Heart right ventricle (tissue), 16 donors: ENCODE measurements at regions not wholly inside any gene's neighbourhood (a gene's known extent, or its start where the extent isn't known, plus 50 kb on each side); places are given as distances from the start of the nearest gene placed in this dataset.
A peak's percentile ranks its signal among the peaks of the same experiment; 100 is the strongest.
"Not testable (repeated sequence)": the region's sequence is repeated elsewhere in the genome, so short reads cannot be mapped to it uniquely, and the experiment has no call there.

ENCODE experiments used
- ATAC-seq, 8 donors: fragments of 200-7000 bp; cut with Tn5 transposase; one replicate each; pipeline ENCODE4 v1.9.1; 2020; ENCODE audit warnings: mild to moderate bottlenecking in 8 of 8, moderate library complexity in 8 of 8, moderate number of reproducible peaks in 1 of 8
- DNase-seq, 2 donors: peaks; one replicate each; pipeline ENCODE4 v3.0.0-alpha.2; 2020
- H3K27ac ChIP-seq, 10 donors: fragments of 200-600 bp; sonication (generic) in 2 of 10; one replicate each; pipeline versions ENCODE4 v1.5.0 to v1.8.0; 2020 to 2022; ENCODE audit warnings: mild to moderate bottlenecking in 3 of 10
- H3K27me3 ChIP-seq, 7 donors: fragments of 200-600 bp; one replicate each; pipeline ENCODE4 v1.8.0; 2021 to 2022; ENCODE audit warnings: mild to moderate bottlenecking in 2 of 7
- H3K36me3 ChIP-seq, 9 donors: fragments of 200-600 bp; sonication (generic) in 1 of 9; one replicate each; pipeline versions ENCODE4 v1.5.0 to v1.8.0; 2020 to 2022; ENCODE audit warnings: mild to moderate bottlenecking in 2 of 9
- H3K4me1 ChIP-seq, 9 donors: fragments of 200-600 bp; sonication (generic) in 1 of 9; one replicate each; pipeline versions ENCODE4 v1.5.0 to v1.8.0; 2020 to 2022; ENCODE audit warnings: mild to moderate bottlenecking in 4 of 9
- H3K4me3 ChIP-seq, 10 donors: fragments of 200-600 bp; sonication (generic) in 2 of 10; one replicate each; pipeline versions ENCODE4 v1.5.0 to v1.8.0; 2020 to 2022; ENCODE audit warnings: mild to moderate bottlenecking in 7 of 10, moderate library complexity in 2 of 10
- H3K9me3 ChIP-seq, 11 donors: fragments of 200-600 bp in 10 of 11; sonication (generic) in 2 of 11; one replicate each; pipeline versions ENCODE4 v1.5.0 to v1.8.0; 2013 to 2022; ENCODE audit warnings: mild to moderate bottlenecking in 2 of 11, control low read depth in 1 of 11, moderate library complexity in 1 of 11
- WGBS, 2 donors: extraction: QIAGEN DNeasy Blood & Tissue Kit; methylation state at CpG; one replicate each; pipeline ENCODE4 v1.1.7; 2013; ENCODE audit warnings: inconsistent platforms in 1 of 2; 5-methylcytosine and 5-hydroxymethylcytosine counted together
- intact Hi-C, 10 donors: fragments of 100-400 bp; cut with DNase I; formaldehyde crosslinking; loops; one replicate each; pipeline versions ENCODE4 v1.11.1 to v1.14.2; 2022
- donor health status: Arrhythmogenic right ventricular cardiomyopathy.
- donor health status: ischemic (EF 13 %, LVEDD 7.1; RV severe dilation, severe dysfunction).
- donor health status: healthy with polysubstance abuse.
- donor health status: DM: no; HTN: yes; CAD: no.
- donor health status: DM: no; HTN: no; CAD: no.
- donor health status: ischemic (EF 25% LVEDD 6.9; RV normal size, moderate dysfunction).
- donor health status: ischemic (EF 25% LVEDD 5.7; RV mildly dilated, moderate dysfunction).
- donor health status: healthy.
- donor health status: DM: yes; HTN: yes; CAD: no.
- donor health status: Ischemic cardiomyopathy.
- donor health status: ischemic (EF 35%, LVEDD 5.7; RV mildly dilated, moderate dysfunction).
- donor health status: nonischemic (EF 11% LVEDD 7.7; RV severe dilation, severe dysfunction).
- donor health status: DM: yes; HTN: yes; CAD: no.
- donor health status: PGD.
- donor health status: ischemic (EF 29% LVEDD 5.4; RV normal size, mild dysfunction).
- donor health status: nonischemic (EF 23%, LVEDD 6.1; RV moderate dilation, normal function).

GRCh38 chr11:67888056-67888455 is 115.8 kb downstream of the UNC93B1 start:
- H3K36me3 ChIP-seq, H3K27me3 ChIP-seq, H3K4me3 ChIP-seq, H3K27ac ChIP-seq, DNase-seq, ATAC-seq, H3K9me3 ChIP-seq, intact Hi-C loops: not testable (repeated sequence)
- H3K4me1 ChIP-seq: peaks cover 0 to 13% (median 0%) of the 10 kb centered on the region in 9 donors
- WGBS, 2 donors: 84 to 88% methylated on average over 8 of the region's 8 CpGs

GRCh38 chr11:67886672-67887071 is 117.2 kb downstream of the UNC93B1 start:
- H3K36me3 ChIP-seq, H3K27me3 ChIP-seq, ATAC-seq, H3K9me3 ChIP-seq, intact Hi-C loops, H3K27ac ChIP-seq, DNase-seq, H3K4me3 ChIP-seq: not testable (repeated sequence)
- 84 to 90% methylated on average over 6 of the region's 6 CpGs for WGBS, 2 donors
- peaks cover 0 to 13% (median 0%) of the 10 kb centered on the region in 9 donors for H3K4me1 ChIP-seq

- DNase-seq, H3K27me3 ChIP-seq, H3K36me3 ChIP-seq, ATAC-seq, intact Hi-C loops, H3K9me3 ChIP-seq, H3K27ac ChIP-seq: not testable (repeated sequence)
- Histone ChIP-seq H3K4me1 (peaks cover 0 to 13% (median 0%) of the 10 kb centered on the region in 9 donors), H3K4me3 (peak overlapping the region in 4 of 10 donors; percentile 1 to 38 (median 15))
- WGBS, 2 donors: 56% methylated on average over 7 of the region's 7 CpGs
Measured at GRCh38 chr11:67886207-67886606, 117.7 kb downstream of the UNC93B1 start.

- WGBS, 2 donors: 27 to 29% methylated on average over 3 of the region's 3 CpGs
- DNase-seq, H3K9me3 ChIP-seq, H3K27ac ChIP-seq, H3K27me3 ChIP-seq, intact Hi-C loops, ATAC-seq, H3K36me3 ChIP-seq: not testable (repeated sequence)
- H3K4me3 ChIP-seq: peak overlapping the region in 4 of 10 donors; percentile 28 to 38 (median 33)
- peaks cover 0 to 13% (median 0%) of the 10 kb centered on the region in 9 donors for H3K4me1 ChIP-seq
Measured at GRCh38 chr11:67885574-67885973, 118.3 kb downstream of the UNC93B1 start.

- H3K9me3 ChIP-seq, intact Hi-C loops, DNase-seq, H3K36me3 ChIP-seq, H3K27me3 ChIP-seq, ATAC-seq: not testable (repeated sequence)
- WGBS, 2 donors: 30 to 35% methylated on average over 18 of the region's 18 CpGs
- Histone ChIP-seq H3K4me1 (peaks cover 0 to 13% (median 0%) of the 10 kb centered on the region in 9 donors), H3K27ac (peak overlapping the region in 1 of 10 donors; percentile 36), H3K4me3 (peak overlapping the region in 8 of 10 donors; percentile 3 to 38 (median 30))
Measured at GRCh38 chr11:67884761-67885558, 118.9 kb downstream of the UNC93B1 start.

- DNase-seq, ATAC-seq, intact Hi-C loops, H3K9me3 ChIP-seq, H3K36me3 ChIP-seq, H3K27me3 ChIP-seq: not testable (repeated sequence)
- Histone ChIP-seq H3K4me3 (peak overlapping the region in 8 of 10 donors; percentile 3 to 38 (median 30)), H3K4me1 (peaks cover 0 to 13% (median 0%) of the 10 kb centered on the region in 9 donors), H3K27ac (peak overlapping the region in 1 of 10 donors; percentile 36)
- 51% methylated on average over 13 of the region's 13 CpGs for WGBS, 2 donors
Measured at GRCh38 chr11:67884073-67884757, 119.7 kb downstream of the UNC93B1 start.

GRCh38 chr11:67882304-67882703 is 121.6 kb downstream of the UNC93B1 start:
- H3K27me3 ChIP-seq, H3K27ac ChIP-seq, intact Hi-C loops, H3K4me3 ChIP-seq, H3K36me3 ChIP-seq, H3K9me3 ChIP-seq, DNase-seq, ATAC-seq: not testable (repeated sequence)
- peaks cover 0 to 13% (median 0%) of the 10 kb centered on the region in 9 donors for H3K4me1 ChIP-seq
- WGBS, 2 donors: 29 to 34% methylated on average over 9 of the region's 9 CpGs

GRCh38 chr11:67881836-67882235 is 122.1 kb downstream of the UNC93B1 start:
- WGBS, 2 donors: 45 to 47% methylated on average over 10 of the region's 10 CpGs
- H3K9me3 ChIP-seq, H3K27me3 ChIP-seq, DNase-seq, H3K27ac ChIP-seq, ATAC-seq, intact Hi-C loops, H3K36me3 ChIP-seq, H3K4me3 ChIP-seq: not testable (repeated sequence)
- H3K4me1 ChIP-seq: peaks cover 0 to 13% (median 0%) of the 10 kb centered on the region in 9 donors

- H3K4me3 ChIP-seq, ATAC-seq, DNase-seq, H3K27me3 ChIP-seq, H3K9me3 ChIP-seq, H3K27ac ChIP-seq, H3K36me3 ChIP-seq, intact Hi-C loops: not testable (repeated sequence)
- peaks cover 0 to 10% (median 0%) of the 10 kb centered on the region in 9 donors for H3K4me1 ChIP-seq
- 84 to 87% methylated on average over 8 of the region's 8 CpGs for WGBS, 2 donors
Measured at GRCh38 chr11:67880594-67881196, 123.2 kb downstream of the UNC93B1 start.

GRCh38 chr11:67878666-67879065 is 125.2 kb downstream of the UNC93B1 start:
- H3K4me3 ChIP-seq, ATAC-seq, H3K27ac ChIP-seq, H3K4me1 ChIP-seq, intact Hi-C loops, H3K36me3 ChIP-seq, H3K27me3 ChIP-seq, DNase-seq, H3K9me3 ChIP-seq: not testable (repeated sequence)
- WGBS, 2 donors: 88 to 95% methylated on average over 3 of the region's 3 CpGs

- H3K27ac ChIP-seq, H3K36me3 ChIP-seq, H3K9me3 ChIP-seq, ATAC-seq, H3K4me1 ChIP-seq, H3K4me3 ChIP-seq, intact Hi-C loops, DNase-seq: not testable (repeated sequence)
- H3K27me3 ChIP-seq: peaks cover 0 to 10% (median 0%) of the 10 kb centered on the region in 7 donors
- 59 to 69% methylated on average over 3 to 4 of the region's 4 CpGs for WGBS, 2 donors
Measured at GRCh38 chr11:67877316-67877715, 126.6 kb downstream of the UNC93B1 start.
